ENCODE measurements at regions not wholly inside any gene's neighbourhood (a gene's known extent, or its start where the extent isn't known, plus 50 kb on each side); places are given as distances from the start of the nearest gene placed in this dataset.
"Not testable (repeated sequence)": the region's sequence is repeated elsewhere in the genome, so short reads cannot be mapped to it uniquely, and the experiment has no call there.

- CTCF ChIA-PET; H3K27ac Mint-ChIP-seq (ENCODE audit: unreplicated experiment); H3K9me3 Mint-ChIP-seq (ENCODE audit: low read depth, unreplicated experiment); H3K4me1 Mint-ChIP-seq (ENCODE audit: low read depth, unreplicated experiment); BruUV-seq (replicated peaks); H3K4me3 Mint-ChIP-seq (ENCODE audit: low read depth, unreplicated experiment); H3K27me3 Mint-ChIP-seq (ENCODE audit: unreplicated experiment); intact Hi-C loops (cut with micrococcal nuclease; ENCODE audit: unreplicated experiment); H3K36me3 Mint-ChIP-seq (ENCODE audit: insufficient read depth, unreplicated experiment); DNase-seq: not testable (repeated sequence)
Measured at GRCh38 chr7:159335181-159335926, 190.7 kb upstream of the VIPR2 start.

DNA sequence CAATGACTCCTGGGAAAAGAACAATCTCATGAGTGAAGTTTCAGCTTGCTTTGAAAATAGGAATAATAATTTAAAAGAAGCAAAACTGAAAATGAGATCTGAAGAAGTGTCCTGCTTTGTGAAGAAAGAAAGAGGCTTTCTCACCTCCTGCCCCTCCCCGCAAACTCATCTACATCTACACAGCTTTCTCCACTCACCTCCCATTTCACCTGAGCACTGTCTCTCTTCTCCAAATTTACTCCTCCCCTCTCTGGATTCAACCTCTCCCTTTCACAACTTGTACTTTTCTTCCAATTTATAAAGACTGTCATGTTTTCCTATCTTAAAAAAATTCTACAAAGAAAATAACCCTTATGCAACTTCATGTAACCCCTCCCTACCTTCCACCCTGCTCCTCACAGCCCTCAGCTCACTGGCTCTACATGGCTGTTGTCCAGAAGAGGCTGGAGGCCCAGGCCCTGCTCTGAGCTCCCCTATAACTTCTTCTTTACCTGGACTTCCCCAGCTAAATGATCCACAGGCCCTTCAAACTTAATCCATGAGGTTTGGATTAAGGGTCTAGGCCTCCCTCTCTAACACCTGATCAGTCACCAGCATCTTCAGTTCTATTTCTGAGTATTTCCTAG is 188.3 kb upstream of the VIPR2 start:
- H3K36me3 Mint-ChIP-seq (ENCODE audit: insufficient read depth, unreplicated experiment); H3K4me1 Mint-ChIP-seq (ENCODE audit: low read depth, unreplicated experiment); H3K9me3 Mint-ChIP-seq (ENCODE audit: low read depth, unreplicated experiment); BruUV-seq (replicated peaks); DNase-seq; CTCF ChIA-PET; H3K27me3 Mint-ChIP-seq (ENCODE audit: unreplicated experiment); intact Hi-C loops (cut with micrococcal nuclease; ENCODE audit: unreplicated experiment); H3K4me3 Mint-ChIP-seq (ENCODE audit: low read depth, unreplicated experiment); H3K27ac Mint-ChIP-seq (ENCODE audit: unreplicated experiment): not testable (repeated sequence)

DNA sequence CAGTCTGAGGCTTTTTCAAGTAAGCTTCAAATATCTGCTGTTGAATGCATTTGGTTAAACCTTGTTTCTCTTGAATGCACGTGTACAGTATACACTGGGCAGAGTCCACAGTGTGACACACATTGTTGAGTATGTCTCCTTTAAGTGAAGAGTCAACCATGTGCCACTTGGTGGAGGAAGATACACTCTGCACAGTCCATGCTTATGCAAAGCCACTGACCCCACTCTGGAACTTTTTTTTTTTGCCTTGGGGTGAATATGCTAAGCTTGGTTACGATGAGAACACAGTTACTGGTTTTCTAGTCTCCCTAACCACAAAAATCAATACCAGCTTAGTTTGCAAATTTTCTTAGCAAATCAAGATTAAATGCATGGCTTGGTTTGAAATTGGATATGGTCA is 186.8 kb upstream of the VIPR2 start:
- no peak for DNase-seq
- peaks cover 10% of the 10 kb centered on the region for H3K9me3 Mint-ChIP-seq (ENCODE audit: low read depth, unreplicated experiment)
- H3K27ac Mint-ChIP-seq (ENCODE audit: unreplicated experiment) = no peak overlapping the region
- no peaks in the 10 kb centered on the region for H3K27me3 Mint-ChIP-seq (ENCODE audit: unreplicated experiment)
- no TSS peak for BruUV-seq (replicated peaks)
- CTCF ChIA-PET = no interaction called here
- H3K36me3 Mint-ChIP-seq (ENCODE audit: insufficient read depth, unreplicated experiment) = no peaks in the 10 kb centered on the region
- TF ChIP-seq CTCF (IDR thresholded peaks at IDR 0.05; ENCODE audit: unreplicated experiment) = no peak
- H3K4me3 Mint-ChIP-seq (ENCODE audit: low read depth, unreplicated experiment) = no peak overlapping the region
- intact Hi-C loops (cut with micrococcal nuclease; ENCODE audit: unreplicated experiment) = no loop called here
- no peaks in the 10 kb centered on the region for H3K4me1 Mint-ChIP-seq (ENCODE audit: low read depth, unreplicated experiment)

DNA sequence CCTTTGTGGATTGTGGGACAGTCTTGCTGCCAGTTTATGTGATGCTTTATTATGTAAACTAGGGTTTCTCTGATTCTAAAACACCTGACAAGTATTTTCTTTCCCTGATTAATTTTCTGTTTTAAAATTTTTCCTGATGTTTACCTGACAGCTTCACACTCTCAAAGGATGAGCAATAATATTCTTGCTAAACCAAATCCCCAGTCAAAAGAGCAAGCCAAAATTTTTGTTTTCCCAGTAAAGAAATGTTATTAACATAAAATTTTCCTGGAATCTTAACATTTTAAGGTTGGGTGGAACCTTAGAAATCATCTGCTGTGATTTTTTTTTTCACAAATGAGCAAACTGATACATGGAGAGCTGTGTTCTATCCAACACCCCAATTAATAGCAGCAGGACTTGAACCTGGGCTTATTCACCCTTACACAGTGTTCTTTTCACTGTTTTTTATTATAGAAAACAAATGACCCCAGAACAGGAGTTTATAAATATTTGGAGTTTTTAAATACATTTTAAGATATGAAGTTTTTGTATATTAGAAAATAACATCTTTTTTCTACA is 185.2 kb upstream of the VIPR2 start:
- no peak for DNase-seq
- Mint-ChIP-seq H3K27me3 (ENCODE audit: unreplicated experiment) (no peaks in the 10 kb centered on the region), H3K4me1 (ENCODE audit: low read depth, unreplicated experiment) (no peaks in the 10 kb centered on the region), H3K4me3 (ENCODE audit: low read depth, unreplicated experiment) (no peak overlapping the region), H3K27ac (ENCODE audit: unreplicated experiment) (no peak overlapping the region), H3K36me3 (ENCODE audit: insufficient read depth, unreplicated experiment) (no peaks in the 10 kb centered on the region), H3K9me3 (ENCODE audit: low read depth, unreplicated experiment) (peaks cover 13% of the 10 kb centered on the region)
- intact Hi-C loops (cut with micrococcal nuclease; ENCODE audit: unreplicated experiment) = no loop called here
- CTCF ChIA-PET = no interaction called here
- no peak for TF ChIP-seq CTCF (IDR thresholded peaks at IDR 0.05; ENCODE audit: unreplicated experiment)
- no TSS peak for BruUV-seq (replicated peaks)

- Mint-ChIP-seq H3K9me3 (ENCODE audit: low read depth, unreplicated experiment) (peaks cover 13% of the 10 kb centered on the region), H3K27ac (ENCODE audit: unreplicated experiment) (no peak overlapping the region), H3K36me3 (ENCODE audit: insufficient read depth, unreplicated experiment) (no peaks in the 10 kb centered on the region), H3K27me3 (ENCODE audit: unreplicated experiment) (no peaks in the 10 kb centered on the region), H3K4me3 (ENCODE audit: low read depth, unreplicated experiment) (no peak overlapping the region), H3K4me1 (ENCODE audit: low read depth, unreplicated experiment) (no peaks in the 10 kb centered on the region)
- no TSS peak for BruUV-seq (replicated peaks)
- DNase-seq = no peak
- intact Hi-C loops (cut with micrococcal nuclease; ENCODE audit: unreplicated experiment) = no loop called here
- no peak for TF ChIP-seq CTCF (IDR thresholded peaks at IDR 0.05; ENCODE audit: unreplicated experiment)
- CTCF ChIA-PET = no interaction called here
Measured at GRCh38 chr7:159328096-159328495, 183.4 kb upstream of the VIPR2 start.

Data from Calu3 (cell line).